ENCODE measurements at regions not wholly inside any gene's neighbourhood (a gene's known extent, or its start where the extent isn't known, plus 50 kb on each side); places are given as distances from the start of the nearest gene placed in this dataset.

- Mint-ChIP-seq H3K4me3 (ENCODE audit: unreplicated experiment) (no peak overlapping the region), H3K4me1 (ENCODE audit: low read depth) (no peaks in the 10 kb centered on the region), H3K9me3 (ENCODE audit: low read depth) (no peaks in the 10 kb centered on the region), H3K36me3 (ENCODE audit: low read depth) (no peaks in the 10 kb centered on the region), H3K27me3 (ENCODE audit: low read depth) (no peaks in the 10 kb centered on the region), H3K27ac (ENCODE audit: unreplicated experiment) (no peak overlapping the region)
- DNase-seq (ENCODE audit: low spot score): no peak
- TF ChIP-seq CTCF (IDR thresholded peaks at IDR 0.05): no peak
Measured at GRCh38 chr13:105255472-105255871, 1280.0 kb downstream of the EFNB2 start.

GRCh38 chr13:105251293-105251692, 1284.2 kb downstream of the EFNB2 start:
- Mint-ChIP-seq H3K27ac (ENCODE audit: unreplicated experiment) (no peak overlapping the region), H3K4me1 (ENCODE audit: low read depth) (no peaks in the 10 kb centered on the region)
- no peak for DNase-seq (ENCODE audit: low spot score)

GRCh38 chr13:105247830-105248229, 1287.6 kb downstream of the EFNB2 start:
- no peak for DNase-seq (ENCODE audit: low spot score)
- H3K36me3 Mint-ChIP-seq (ENCODE audit: low read depth): no peaks in the 10 kb centered on the region

More at GRCh38 chr13:105251293-105251692, 1284.2 kb downstream of the EFNB2 start:
- no peaks in the 10 kb centered on the region for H3K36me3 Mint-ChIP-seq (ENCODE audit: low read depth)
- H3K9me3 Mint-ChIP-seq (ENCODE audit: low read depth): peaks cover 9% of the 10 kb centered on the region
- H3K27me3 Mint-ChIP-seq (ENCODE audit: low read depth): no peaks in the 10 kb centered on the region
- H3K4me3 Mint-ChIP-seq (ENCODE audit: unreplicated experiment): no peak overlapping the region
- no peak for TF ChIP-seq CTCF (IDR thresholded peaks at IDR 0.05)

GRCh38 chr13:105240371-105240770, 1295.1 kb downstream of the EFNB2 start:
- Mint-ChIP-seq H3K9me3 (ENCODE audit: low read depth) (peaks cover 3% of the 10 kb centered on the region), H3K4me1 (ENCODE audit: low read depth) (no peaks in the 10 kb centered on the region), H3K36me3 (ENCODE audit: low read depth) (no peaks in the 10 kb centered on the region), H3K4me3 (ENCODE audit: unreplicated experiment) (no peak overlapping the region), H3K27ac (ENCODE audit: unreplicated experiment) (no peak overlapping the region), H3K27me3 (ENCODE audit: low read depth) (no peaks in the 10 kb centered on the region)
- TF ChIP-seq CTCF (IDR thresholded peaks at IDR 0.05): no peak
- DNase-seq (ENCODE audit: low spot score): no peak

More at GRCh38 chr13:105247830-105248229, 1287.6 kb downstream of the EFNB2 start:
- TF ChIP-seq CTCF (IDR thresholded peaks at IDR 0.05): no peak
- H3K27me3 Mint-ChIP-seq (ENCODE audit: low read depth): no peaks in the 10 kb centered on the region
- no peak overlapping the region for H3K4me3 Mint-ChIP-seq (ENCODE audit: unreplicated experiment)
- H3K9me3 Mint-ChIP-seq (ENCODE audit: low read depth): peaks cover 12% of the 10 kb centered on the region
- H3K27ac Mint-ChIP-seq (ENCODE audit: unreplicated experiment): no peak overlapping the region
- H3K4me1 Mint-ChIP-seq (ENCODE audit: low read depth): no peaks in the 10 kb centered on the region

DNA sequence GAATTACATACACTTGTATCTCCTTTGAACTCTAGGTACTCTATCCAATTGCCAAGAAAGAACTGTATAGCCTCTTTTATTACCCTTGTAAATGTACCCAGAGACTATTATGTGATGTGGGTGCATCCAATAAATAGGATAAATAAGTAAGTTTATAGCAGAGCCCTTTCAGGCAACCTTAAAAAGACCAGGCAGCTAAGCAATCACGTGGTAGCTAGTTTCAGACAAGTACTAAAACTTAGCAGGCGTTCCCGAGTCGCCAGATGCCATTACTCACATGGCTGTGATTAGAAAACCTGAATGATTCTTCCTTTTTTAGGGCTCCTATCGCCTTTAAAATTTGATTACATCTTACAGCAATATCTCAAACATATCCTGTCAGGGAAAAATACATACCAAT, 1303.0 kb downstream of the EFNB2 start:
- Mint-ChIP-seq H3K9me3 (ENCODE audit: low read depth) (peaks cover 15% of the 10 kb centered on the region), H3K4me1 (ENCODE audit: low read depth) (peaks cover 19% of the 10 kb centered on the region), H3K27me3 (ENCODE audit: low read depth) (no peaks in the 10 kb centered on the region), H3K4me3 (ENCODE audit: unreplicated experiment) (no peak overlapping the region), H3K27ac (ENCODE audit: unreplicated experiment) (no peak overlapping the region), H3K36me3 (ENCODE audit: low read depth) (no peaks in the 10 kb centered on the region)
- TF ChIP-seq CTCF (IDR thresholded peaks at IDR 0.05): no peak
- no peak for DNase-seq (ENCODE audit: low spot score)

All from chondrocyte (in vitro differentiated cells).